ENCODE measurements at regions not wholly inside any gene's neighbourhood (a gene's known extent, or its start where the extent isn't known, plus 50 kb on each side); places are given as distances from the start of the nearest gene placed in this dataset.

DNA sequence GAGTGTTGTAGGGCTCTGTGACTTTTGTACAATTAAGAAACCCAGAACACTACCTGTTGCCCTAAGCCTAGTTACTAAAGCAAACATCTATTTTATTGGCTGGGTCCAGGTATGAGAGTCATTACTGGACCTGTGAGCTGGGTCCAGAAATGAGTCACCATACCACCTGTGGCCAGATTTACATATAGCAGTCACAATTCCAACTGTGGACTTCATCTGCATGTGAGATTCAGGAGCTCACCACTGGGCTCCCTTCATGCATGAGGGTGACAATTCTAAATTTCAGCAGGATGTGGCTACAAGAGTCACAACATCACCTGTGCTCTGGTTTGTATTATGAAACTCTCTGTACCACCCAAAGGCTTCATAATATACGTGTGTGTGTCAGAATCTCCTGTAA, 2038.0 kb downstream of the TP53TG3F start:
- TF ChIP-seq, protein P1, sequence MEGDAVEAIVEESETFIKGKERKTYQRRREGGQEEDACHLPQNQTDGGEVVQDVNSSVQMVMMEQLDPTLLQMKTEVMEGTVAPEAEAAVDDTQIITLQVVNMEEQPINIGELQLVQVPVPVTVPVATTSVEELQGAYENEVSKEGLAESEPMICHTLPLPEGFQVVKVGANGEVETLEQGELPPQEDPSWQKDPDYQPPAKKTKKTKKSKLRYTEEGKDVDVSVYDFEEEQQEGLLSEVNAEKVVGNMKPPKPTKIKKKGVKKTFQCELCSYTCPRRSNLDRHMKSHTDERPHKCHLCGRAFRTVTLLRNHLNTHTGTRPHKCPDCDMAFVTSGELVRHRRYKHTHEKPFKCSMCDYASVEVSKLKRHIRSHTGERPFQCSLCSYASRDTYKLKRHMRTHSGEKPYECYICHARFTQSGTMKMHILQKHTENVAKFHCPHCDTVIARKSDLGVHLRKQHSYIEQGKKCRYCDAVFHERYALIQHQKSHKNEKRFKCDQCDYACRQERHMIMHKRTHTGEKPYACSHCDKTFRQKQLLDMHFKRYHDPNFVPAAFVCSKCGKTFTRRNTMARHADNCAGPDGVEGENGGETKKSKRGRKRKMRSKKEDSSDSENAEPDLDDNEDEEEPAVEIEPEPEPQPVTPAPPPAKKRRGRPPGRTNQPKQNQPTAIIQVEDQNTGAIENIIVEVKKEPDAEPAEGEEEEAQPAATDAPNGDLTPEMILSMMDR (IDR thresholded peaks at IDR 0.05 in 2 of 3, conservative IDR thresholded peaks at IDR 0.05 in 1 of 3; ENCODE audit: insufficient read depth in 2 of 3, low read depth in 1 of 3, low read length in 3 of 3) = no peak
- no peak for TF ChIP-seq ZNF263 (CRISPR knock-in tag; IDR thresholded peaks at IDR 0.05; ENCODE audit: borderline replicate concordance)

All from K562 (cell line).